Stimulated activated CD8-positive, alpha-beta memory T cell treated with anti-CD3 and anti-CD28 coated beads, Interleukin-15, amount 100 ng/mL, for 24 hours (primary cell): ENCODE measurements at regions not wholly inside any gene's neighbourhood (a gene's known extent, or its start where the extent isn't known, plus 50 kb on each side); places are given as distances from the start of the nearest gene placed in this dataset.
A peak's percentile ranks its signal among the peaks of the same experiment; 100 is the strongest.
"Not testable (repeated sequence)": the region's sequence is repeated elsewhere in the genome, so short reads cannot be mapped to it uniquely, and the experiment has no call there.

Source experiments
- DNase-seq: peaks from one replicate; pipeline ENCODE4 v3.0.0-alpha.2; 2020; ENCODE audit warnings: low read depth

- no peak for DNase-seq
Measured at GRCh38 chr6:168369786-168370185, 50.2 kb upstream of the DACT2 start.

DNA sequence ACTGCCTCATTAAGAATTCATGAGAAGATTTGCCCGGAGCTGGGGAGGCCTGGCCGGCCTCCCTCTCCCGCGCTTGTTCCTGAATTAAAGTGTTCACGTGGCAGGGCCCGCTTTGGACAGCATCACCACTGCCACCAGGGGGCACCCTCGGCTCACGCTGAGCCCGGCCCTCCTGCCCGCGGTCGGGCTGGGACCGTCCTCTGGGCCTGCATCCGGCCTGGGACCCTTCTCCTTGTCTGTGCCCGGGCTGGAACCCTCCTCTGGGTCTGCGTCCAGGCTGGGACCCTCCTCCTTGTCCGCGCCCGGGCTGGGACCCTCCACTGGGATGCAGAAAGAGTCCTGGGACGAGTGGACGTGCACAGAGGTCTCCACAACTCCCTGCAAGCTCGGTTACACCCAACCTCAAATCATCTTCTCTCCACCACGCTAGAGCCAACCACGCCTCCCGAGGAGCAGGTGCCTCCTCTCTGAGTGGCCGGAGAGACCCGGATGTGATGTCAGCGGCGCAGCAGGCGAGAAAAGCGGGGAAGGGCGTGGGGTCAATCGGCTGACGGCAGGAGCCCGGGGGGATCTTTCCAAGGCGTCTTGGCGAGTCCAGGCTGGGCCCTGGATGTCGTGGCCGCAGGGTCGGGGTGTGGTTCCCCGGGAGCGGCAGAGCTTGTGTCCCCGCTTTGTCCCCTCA lies 50.9 kb upstream of the DACT2 start:
- peak; percentile 50 for DNase-seq

- DNase-seq, result no peak
Measured at GRCh38 chr6:168371185-168371584, 51.6 kb upstream of the DACT2 start.

- no peak for DNase-seq
Measured at GRCh38 chr6:168371618-168371980, 52.0 kb upstream of the DACT2 start.

GRCh38 chr6:168371981-168372711 lies 52.6 kb upstream of the DACT2 start:
- no peak for DNase-seq

DNA sequence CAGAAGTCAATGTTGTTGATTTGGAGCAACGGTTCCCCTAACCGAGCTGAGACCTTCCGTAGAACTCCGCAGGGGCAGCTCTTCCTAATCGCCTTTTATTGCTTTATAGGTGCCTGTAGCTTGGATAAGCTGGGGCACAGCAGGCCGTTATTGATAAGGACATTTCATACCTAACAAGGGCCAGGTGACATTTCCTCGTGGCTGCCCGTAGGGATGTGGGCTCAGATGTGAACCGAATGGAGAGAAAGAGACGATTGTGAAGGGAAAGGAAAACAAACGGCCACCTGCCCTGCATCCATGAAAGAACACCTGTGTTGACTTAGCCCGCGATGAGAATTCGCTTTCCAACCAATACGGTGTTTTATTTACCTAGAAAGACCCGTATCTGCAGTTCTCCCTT lies 53.3 kb upstream of the DACT2 start:
- no peak for DNase-seq

GRCh38 chr6:168373389-168373788 lies 53.8 kb upstream of the DACT2 start:
- no peak for DNase-seq

DNA sequence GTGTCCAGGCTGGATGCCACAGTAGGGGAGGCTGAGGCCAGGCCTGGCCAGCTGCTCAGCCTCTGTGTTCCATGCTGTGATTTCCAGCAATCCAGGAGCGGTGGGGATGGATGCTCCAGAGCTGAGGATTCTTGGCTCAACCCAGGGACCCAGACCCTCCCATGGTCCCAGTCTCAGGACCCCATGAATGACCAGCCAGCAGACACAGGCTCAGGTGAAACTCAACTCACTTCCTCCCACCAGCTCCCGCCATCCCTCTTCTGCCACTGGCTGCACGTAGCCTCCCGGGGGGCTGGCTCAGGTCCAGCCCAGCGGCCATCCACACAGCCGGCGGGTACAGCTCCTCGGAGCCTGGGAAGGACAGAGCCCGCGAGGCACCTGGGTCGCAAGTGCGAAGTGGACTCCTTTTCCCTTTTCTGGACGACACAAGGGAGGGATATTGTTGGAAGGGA lies 54.5 kb upstream of the DACT2 start:
- DNase-seq, result no peak

GRCh38 chr6:168374541-168375071 lies 55.0 kb upstream of the DACT2 start:
- no peak for DNase-seq

DNA sequence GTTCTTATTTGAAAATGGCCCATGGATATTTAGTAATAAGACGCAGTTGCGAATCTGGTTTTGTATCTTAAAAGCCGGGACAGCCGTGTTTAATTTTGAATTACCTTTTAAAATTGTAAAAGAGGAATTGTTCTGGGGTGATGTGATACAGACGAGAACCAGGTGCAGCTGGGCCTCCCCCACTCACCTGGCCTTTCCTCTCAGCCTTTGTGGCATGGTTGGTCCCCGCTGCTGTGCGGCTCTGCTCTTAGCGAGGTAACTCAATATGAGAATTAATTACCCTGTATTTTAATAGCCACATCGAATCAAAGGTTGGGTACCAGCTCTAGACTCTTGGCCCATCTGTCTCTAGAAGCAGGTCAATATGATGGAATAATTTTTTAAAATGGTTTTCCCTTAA lies 56.5 kb upstream of the DACT2 start:
- no peak for DNase-seq

GRCh38 chr6:168376811-168377483 lies 57.4 kb upstream of the DACT2 start:
- no peak for DNase-seq

- DNase-seq, result no peak
Measured at GRCh38 chr6:168377484-168377855, 57.9 kb upstream of the DACT2 start.

- no peak for DNase-seq
Measured at GRCh38 chr6:168377856-168378832, 58.6 kb upstream of the DACT2 start.

- DNase-seq, result not testable (repeated sequence)
Measured at GRCh38 chr6:168379579-168379978, 60.0 kb upstream of the DACT2 start.

GRCh38 chr6:168380166-168380955 lies 60.6 kb upstream of the SMOC2 start:
- DNase-seq, result not testable (repeated sequence)

GRCh38 chr6:168380956-168381605 lies 59.9 kb upstream of the SMOC2 start:
- no peak for DNase-seq

GRCh38 chr6:168381726-168382458 lies 59.1 kb upstream of the SMOC2 start:
- no peak for DNase-seq

GRCh38 chr6:168383062-168383854 lies 57.7 kb upstream of the SMOC2 start:
- DNase-seq, result no peak
